GM23338 (cell line): ENCODE measurements at regions not wholly inside any gene's neighbourhood (a gene's known extent, or its start where the extent isn't known, plus 50 kb on each side); places are given as distances from the start of the nearest gene placed in this dataset.

Experiments used
- ATAC-seq: fragments of 200-7000 bp; cut with Tn5 transposase; 3 replicates; pipeline ENCODE4 v1.9.1; 2020
- DNase-seq: peaks from one replicate; pipeline ENCODE4 v3.0.0-alpha.2; 2015; ENCODE audit warnings: low spot score
- H2AFZ ChIP-seq: fragments of 200-600 bp; sonication (generic); 2 replicates; pipeline ENCODE4 v1.8.0; 2016; ENCODE audit warnings: antibody characterized with exemption, mild to moderate bottlenecking, moderate library complexity
- H3F3A ChIP-seq: fragments of 200-600 bp; sonication (generic); replicated peaks from 2 replicates; pipeline ENCODE4 v1.8.0; 2017; ENCODE audit warnings: antibody characterized with exemption, mixed run types, low read depth
- H3K27ac ChIP-seq: fragments of 200-600 bp; sonication (generic); 2 replicates; pipeline ENCODE4 v1.6.1; 2016; ENCODE audit warnings: low read depth
- H3K27me3 ChIP-seq: fragments of 200-600 bp; sonication (generic); 2 replicates; pipeline ENCODE4 v1.8.0; 2016; ENCODE audit warnings: mild to moderate bottlenecking, mixed run types, moderate library complexity; ENCODE audit not compliant: insufficient read depth
- H3K36me3 ChIP-seq: fragments of 200-600 bp; sonication (generic); 2 replicates; pipeline ENCODE4 v1.8.0; 2016; ENCODE audit warnings: mild to moderate bottlenecking; ENCODE audit not compliant: insufficient read depth
- H3K4me1 ChIP-seq: fragments of 200-600 bp; sonication (generic); 2 replicates; pipeline ENCODE4 v1.8.0; 2016; ENCODE audit warnings: mild to moderate bottlenecking, moderate library complexity; ENCODE audit not compliant: insufficient read depth
- H3K4me2 ChIP-seq: fragments of 200-600 bp; sonication (generic); 2 replicates; pipeline ENCODE4 v1.7.1; 2017; ENCODE audit warnings: mixed run types
- H3K4me3 ChIP-seq: fragments of 200-600 bp; sonication (generic); 2 replicates; pipeline ENCODE4 v1.6.1; 2016; ENCODE audit warnings: mixed run types
- H3K79me2 ChIP-seq: fragments of 200-600 bp; sonication (generic); replicated peaks from 2 replicates; pipeline ENCODE4 v1.8.0; 2017; ENCODE audit warnings: mild to moderate bottlenecking; ENCODE audit not compliant: insufficient read depth
- H3K9me2 ChIP-seq: fragments of 200-600 bp; sonication (generic); 2 replicates; pipeline ENCODE4 v1.8.0; 2017; ENCODE audit not compliant: insufficient read depth
- H4K20me1 ChIP-seq: fragments of 200-600 bp; sonication (generic); replicated peaks from 2 replicates; pipeline ENCODE4 v1.8.0; 2017; ENCODE audit warnings: mild to moderate bottlenecking; ENCODE audit not compliant: insufficient read depth
- H3K27ac Mint-ChIP-seq: 2 replicates; pipeline ENCODE4 v1.8.0; 2020; ENCODE audit warnings: inconsistent platforms, mild to moderate bottlenecking, moderate library complexity, mixed read lengths
- H3K27me3 Mint-ChIP-seq: 3 replicates; pipeline ENCODE4 v1.8.0; 2022; ENCODE audit warnings: low read depth, mild to moderate bottlenecking, moderate library complexity, mixed read lengths, inconsistent platforms; ENCODE audit not compliant: insufficient read depth, poor library complexity
- H3K36me3 Mint-ChIP-seq: 3 replicates; pipeline ENCODE4 v1.8.0; 2021; ENCODE audit warnings: low read depth, mild to moderate bottlenecking, inconsistent platforms, moderate library complexity, mixed read lengths
- H3K4me1 Mint-ChIP-seq: 3 replicates; pipeline ENCODE4 v1.8.0; 2020; ENCODE audit warnings: mild to moderate bottlenecking, inconsistent platforms, mixed read lengths
- H3K4me3 Mint-ChIP-seq: 3 replicates; pipeline ENCODE4 v1.8.0; 2021; ENCODE audit warnings: moderate library complexity, mild to moderate bottlenecking, inconsistent platforms, mixed read lengths
- H3K9me3 Mint-ChIP-seq: 3 replicates; pipeline ENCODE4 v1.8.0; 2020; ENCODE audit warnings: moderate library complexity, mild to moderate bottlenecking, inconsistent platforms, mixed read lengths
- CREB1 ChIP-seq: fragments of 250-450 bp; sonication (Bioruptor Pico); IDR thresholded peaks from 2 replicates; pipeline ENCODE4 v1.5.0; 2020; ENCODE audit warnings: low read depth, mild to moderate bottlenecking, moderate library complexity
- EZH2phosphoT487 ChIP-seq: fragments of 200-600 bp; sonication (generic); IDR thresholded peaks from one replicate; pipeline ENCODE4 v1.8.1; 2018; ENCODE audit warnings: antibody characterized with exemption; ENCODE audit not compliant: unreplicated experiment
- JUNB ChIP-seq: IDR thresholded peaks from one replicate; pipeline ENCODE4 v1.6.1; 2016; ENCODE audit warnings: antibody characterized with exemption; ENCODE audit not compliant: unreplicated experiment
- NANOG ChIP-seq: IDR thresholded peaks from 2 replicates; pipeline ENCODE4 v1.6.1; 2016; ENCODE audit warnings: antibody characterized with exemption, borderline replicate concordance
- STAT1 ChIP-seq: IDR thresholded peaks from one replicate; pipeline ENCODE4 v1.6.1; 2016; ENCODE audit warnings: antibody characterized with exemption; ENCODE audit not compliant: unreplicated experiment
- ZNF331 ChIP-seq: fragments of 250-450 bp; sonication (Bioruptor Pico); IDR thresholded peaks from 2 replicates; pipeline ENCODE4 v1.5.0; 2020; ENCODE audit warnings: low read depth, mild to moderate bottlenecking, moderate library complexity
- TF ChIP-seq, protein P1 (sequence below): fragments of 250-450 bp; sonication (Bioruptor Pico); IDR thresholded peaks from 2 replicates; pipeline ENCODE4 v1.5.0; 2020; ENCODE audit warnings: mild to moderate bottlenecking, moderate library complexity
- TF ChIP-seq, protein P2 (sequence below): IDR thresholded peaks from 2 replicates; pipeline ENCODE4 v1.6.1; 2016; ENCODE audit warnings: antibody characterized with exemption

- TF ChIP-seq, protein P1, sequence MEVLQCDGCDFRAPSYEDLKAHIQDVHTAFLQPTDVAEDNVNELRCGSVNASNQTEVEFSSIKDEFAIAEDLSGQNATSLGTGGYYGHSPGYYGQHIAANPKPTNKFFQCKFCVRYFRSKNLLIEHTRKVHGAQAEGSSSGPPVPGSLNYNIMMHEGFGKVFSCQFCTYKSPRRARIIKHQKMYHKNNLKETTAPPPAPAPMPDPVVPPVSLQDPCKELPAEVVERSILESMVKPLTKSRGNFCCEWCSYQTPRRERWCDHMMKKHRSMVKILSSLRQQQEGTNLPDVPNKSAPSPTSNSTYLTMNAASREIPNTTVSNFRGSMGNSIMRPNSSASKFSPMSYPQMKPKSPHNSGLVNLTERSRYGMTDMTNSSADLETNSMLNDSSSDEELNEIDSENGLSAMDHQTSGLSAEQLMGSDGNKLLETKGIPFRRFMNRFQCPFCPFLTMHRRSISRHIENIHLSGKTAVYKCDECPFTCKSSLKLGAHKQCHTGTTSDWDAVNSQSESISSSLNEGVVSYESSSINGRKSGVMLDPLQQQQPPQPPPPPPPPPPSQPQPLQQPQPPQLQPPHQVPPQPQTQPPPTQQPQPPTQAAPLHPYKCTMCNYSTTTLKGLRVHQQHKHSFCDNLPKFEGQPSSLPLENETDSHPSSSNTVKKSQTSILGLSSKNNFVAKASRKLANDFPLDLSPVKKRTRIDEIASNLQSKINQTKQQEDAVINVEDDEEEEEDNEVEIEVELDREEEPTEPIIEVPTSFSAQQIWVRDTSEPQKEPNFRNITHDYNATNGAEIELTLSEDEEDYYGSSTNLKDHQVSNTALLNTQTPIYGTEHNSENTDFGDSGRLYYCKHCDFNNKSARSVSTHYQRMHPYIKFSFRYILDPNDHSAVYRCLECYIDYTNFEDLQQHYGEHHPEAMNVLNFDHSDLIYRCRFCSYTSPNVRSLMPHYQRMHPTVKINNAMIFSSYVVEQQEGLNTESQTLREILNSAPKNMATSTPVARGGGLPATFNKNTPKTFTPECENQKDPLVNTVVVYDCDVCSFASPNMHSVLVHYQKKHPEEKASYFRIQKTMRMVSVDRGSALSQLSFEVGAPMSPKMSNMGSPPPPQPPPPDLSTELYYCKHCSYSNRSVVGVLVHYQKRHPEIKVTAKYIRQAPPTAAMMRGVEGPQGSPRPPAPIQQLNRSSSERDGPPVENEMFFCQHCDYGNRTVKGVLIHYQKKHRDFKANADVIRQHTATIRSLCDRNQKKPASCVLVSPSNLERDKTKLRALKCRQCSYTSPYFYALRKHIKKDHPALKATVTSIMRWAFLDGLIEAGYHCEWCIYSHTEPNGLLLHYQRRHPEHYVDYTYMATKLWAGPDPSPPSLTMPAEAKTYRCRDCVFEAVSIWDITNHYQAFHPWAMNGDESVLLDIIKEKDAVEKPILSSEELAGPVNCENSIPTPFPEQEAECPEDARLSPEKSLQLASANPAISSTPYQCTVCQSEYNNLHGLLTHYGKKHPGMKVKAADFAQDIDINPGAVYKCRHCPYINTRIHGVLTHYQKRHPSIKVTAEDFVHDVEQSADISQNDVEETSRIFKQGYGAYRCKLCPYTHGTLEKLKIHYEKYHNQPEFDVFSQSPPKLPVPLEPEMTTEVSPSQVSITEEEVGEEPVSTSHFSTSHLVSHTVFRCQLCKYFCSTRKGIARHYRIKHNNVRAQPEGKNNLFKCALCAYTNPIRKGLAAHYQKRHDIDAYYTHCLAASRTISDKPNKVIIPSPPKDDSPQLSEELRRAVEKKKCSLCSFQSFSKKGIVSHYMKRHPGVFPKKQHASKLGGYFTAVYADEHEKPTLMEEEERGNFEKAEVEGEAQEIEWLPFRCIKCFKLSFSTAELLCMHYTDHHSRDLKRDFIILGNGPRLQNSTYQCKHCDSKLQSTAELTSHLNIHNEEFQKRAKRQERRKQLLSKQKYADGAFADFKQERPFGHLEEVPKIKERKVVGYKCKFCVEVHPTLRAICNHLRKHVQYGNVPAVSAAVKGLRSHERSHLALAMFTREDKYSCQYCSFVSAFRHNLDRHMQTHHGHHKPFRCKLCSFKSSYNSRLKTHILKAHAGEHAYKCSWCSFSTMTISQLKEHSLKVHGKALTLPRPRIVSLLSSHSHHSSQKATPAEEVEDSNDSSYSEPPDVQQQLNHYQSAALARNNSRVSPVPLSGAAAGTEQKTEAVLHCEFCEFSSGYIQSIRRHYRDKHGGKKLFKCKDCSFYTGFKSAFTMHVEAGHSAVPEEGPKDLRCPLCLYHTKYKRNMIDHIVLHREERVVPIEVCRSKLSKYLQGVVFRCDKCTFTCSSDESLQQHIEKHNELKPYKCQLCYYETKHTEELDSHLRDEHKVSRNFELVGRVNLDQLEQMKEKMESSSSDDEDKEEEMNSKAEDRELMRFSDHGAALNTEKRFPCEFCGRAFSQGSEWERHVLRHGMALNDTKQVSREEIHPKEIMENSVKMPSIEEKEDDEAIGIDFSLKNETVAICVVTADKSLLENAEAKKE (CRISPR knock-in tag), result no peak
- TF ChIP-seq EZH2phosphoT487 (no peak), CREB1 (CRISPR knock-in tag) (no peak)
- TF ChIP-seq, protein P2, sequence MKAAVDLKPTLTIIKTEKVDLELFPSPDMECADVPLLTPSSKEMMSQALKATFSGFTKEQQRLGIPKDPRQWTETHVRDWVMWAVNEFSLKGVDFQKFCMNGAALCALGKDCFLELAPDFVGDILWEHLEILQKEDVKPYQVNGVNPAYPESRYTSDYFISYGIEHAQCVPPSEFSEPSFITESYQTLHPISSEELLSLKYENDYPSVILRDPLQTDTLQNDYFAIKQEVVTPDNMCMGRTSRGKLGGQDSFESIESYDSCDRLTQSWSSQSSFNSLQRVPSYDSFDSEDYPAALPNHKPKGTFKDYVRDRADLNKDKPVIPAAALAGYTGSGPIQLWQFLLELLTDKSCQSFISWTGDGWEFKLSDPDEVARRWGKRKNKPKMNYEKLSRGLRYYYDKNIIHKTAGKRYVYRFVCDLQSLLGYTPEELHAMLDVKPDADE, result no peak
These were observed 728.3 kb upstream of the PHF14 start (continued) for GRCh38 chr7:10245406-10245805.

DNA sequence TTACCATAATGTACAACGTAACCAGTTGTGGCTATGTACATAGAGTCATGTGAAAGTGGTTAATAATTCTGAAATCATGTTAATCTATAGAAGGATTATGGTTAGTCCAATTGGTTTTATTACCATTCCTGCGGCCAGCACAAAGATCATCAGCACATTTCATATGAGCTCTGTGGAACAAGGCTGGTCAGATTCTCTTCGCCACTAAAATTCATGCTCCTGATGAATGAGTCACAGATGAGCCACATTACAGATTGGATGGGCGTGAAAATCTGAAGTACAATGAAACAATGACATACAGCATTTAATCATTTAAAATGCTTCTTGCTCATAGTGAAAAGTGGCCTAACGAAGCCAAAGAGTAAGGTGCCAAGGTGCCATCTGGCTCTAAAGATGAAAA is 716.2 kb upstream of the PHF14 start:
- H3K4me2 ChIP-seq, result no peak overlapping the region
- no peak overlapping the region for H3K4me3 ChIP-seq
- H2AFZ ChIP-seq, result no peak overlapping the region
- no peak overlapping the region for H3K27ac Mint-ChIP-seq
- H3K4me1 ChIP-seq, result no peaks in the 10 kb centered on the region
- no peaks in the 10 kb centered on the region for H3K36me3 ChIP-seq
- DNase-seq, result no peak
- ATAC-seq, result no peak
- no peaks in the 10 kb centered on the region for H3K27me3 Mint-ChIP-seq
- H3K79me2 ChIP-seq, result no peaks in the 10 kb centered on the region
- H3K9me3 Mint-ChIP-seq, result 0 out of 3 replicates have a peak, but pooled peaks cover 3% of the 10 kb centered on the region
- H3F3A ChIP-seq, result no peaks in the 10 kb centered on the region
- no peak overlapping the region for H3K27ac ChIP-seq
- H3K9me2 ChIP-seq, result no peaks in the 10 kb centered on the region
- no peaks in the 10 kb centered on the region for H3K27me3 ChIP-seq
- no peaks in the 10 kb centered on the region for H3K4me1 Mint-ChIP-seq
- H4K20me1 ChIP-seq, result no peaks in the 10 kb centered on the region
- no peaks in the 10 kb centered on the region for H3K36me3 Mint-ChIP-seq
- no peak overlapping the region for H3K4me3 Mint-ChIP-seq
- TF ChIP-seq NANOG (no peak), ZNF331 (CRISPR knock-in tag) (no peak), JUNB (no peak), STAT1 (no peak)
- TF ChIP-seq, protein P2, result no peak
- TF ChIP-seq, protein P1 (CRISPR knock-in tag), result no peak
